ENCODE measurements at regions not wholly inside any gene's neighbourhood (a gene's known extent, or its start where the extent isn't known, plus 50 kb on each side); places are given as distances from the start of the nearest gene placed in this dataset.

DNA sequence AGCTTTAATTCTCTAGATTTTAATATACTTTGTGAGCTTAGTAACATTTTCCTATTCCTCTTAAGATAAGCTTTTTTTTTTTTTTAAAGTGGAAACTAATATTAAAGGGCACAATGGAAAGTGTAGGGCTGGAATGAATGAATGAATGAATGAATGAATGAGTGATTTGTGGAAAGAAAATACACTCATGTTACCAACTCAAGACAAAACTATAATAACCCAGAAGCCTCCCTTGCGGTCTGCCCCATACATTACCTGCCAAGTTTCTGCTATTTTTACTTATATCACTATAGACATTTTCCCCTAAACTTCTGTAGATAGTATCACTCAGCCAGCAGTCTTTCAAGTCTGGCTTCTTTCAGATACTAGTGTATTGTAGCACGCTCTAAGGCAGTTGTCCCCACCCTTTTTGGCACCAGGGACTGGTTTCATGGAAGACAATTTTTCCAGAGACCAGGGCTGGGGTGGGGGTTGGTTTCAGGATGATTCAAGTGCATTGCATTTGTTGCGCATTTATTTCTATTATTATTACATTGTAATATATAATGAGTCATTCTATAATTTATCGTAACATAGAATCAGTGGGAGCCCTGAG is 932.2 kb downstream of the TBC1D22A start:
- DNase-seq: no peak

GRCh38 chr22:47693606-47694005 is 931.2 kb downstream of the TBC1D22A start:
- no peak for DNase-seq

GRCh38 chr22:47692811-47693210 is 930.4 kb downstream of the TBC1D22A start:
- DNase-seq: no peak

- DNase-seq: no peak
Measured at GRCh38 chr22:47691152-47691895, 928.9 kb downstream of the TBC1D22A start.

- DNase-seq: no peak
Measured at GRCh38 chr22:47690586-47690985, 928.1 kb downstream of the TBC1D22A start.

GRCh38 chr22:47690166-47690565 is 927.7 kb downstream of the TBC1D22A start:
- DNase-seq: no peak

GRCh38 chr22:47687776-47688175 is 925.3 kb downstream of the TBC1D22A start:
- no peak for DNase-seq

DNA sequence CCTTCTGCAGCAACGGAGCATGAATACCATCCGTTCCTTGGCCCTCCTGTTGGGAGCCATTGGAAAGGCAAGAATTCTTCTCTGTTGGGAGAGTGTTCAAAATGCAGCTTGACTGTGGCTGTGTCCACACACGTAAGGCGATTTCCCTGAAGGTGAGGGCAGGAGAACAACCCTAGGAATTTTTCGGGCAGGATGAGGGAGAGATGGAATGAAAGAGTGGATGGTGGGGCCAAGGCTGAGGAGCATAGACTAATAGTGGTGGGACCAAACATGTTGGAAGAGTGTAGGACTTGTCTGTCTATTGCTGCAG is 924.9 kb downstream of the TBC1D22A start:
- no peak for DNase-seq

DNA sequence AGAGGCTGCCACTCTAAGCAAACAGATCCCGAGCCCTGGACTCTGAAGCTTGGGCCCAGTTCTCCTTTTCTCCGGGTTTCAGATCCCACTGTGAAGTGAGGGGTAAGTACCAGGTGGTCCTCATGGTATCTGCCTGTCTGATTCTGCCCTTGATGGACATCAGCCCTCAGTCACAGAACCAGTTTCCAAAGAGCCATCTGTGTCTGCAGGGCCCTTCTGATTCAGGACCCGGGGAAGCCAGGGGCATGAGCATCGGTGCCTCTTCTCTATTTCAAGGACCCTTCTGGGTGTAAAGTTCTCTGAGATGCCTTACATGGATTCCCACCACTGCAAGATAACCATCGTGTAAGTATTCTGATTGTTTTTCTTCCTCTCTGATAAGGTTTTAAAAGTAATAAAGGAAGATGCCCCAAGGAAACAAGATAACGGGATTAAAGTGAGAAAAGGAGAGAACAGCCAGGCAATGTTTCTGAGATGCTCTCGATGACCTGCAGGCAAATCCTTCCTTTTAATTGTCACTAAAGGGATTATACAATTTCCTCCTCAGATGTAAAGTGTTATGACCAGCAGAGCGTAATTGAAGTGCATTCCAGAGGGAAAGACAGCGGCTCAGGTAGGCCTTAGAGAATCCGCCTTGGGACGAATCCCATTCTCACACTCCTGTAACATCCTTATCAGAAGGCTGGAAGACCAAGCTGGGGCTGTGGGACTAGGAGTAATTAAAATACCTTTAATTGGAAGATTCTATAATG is 924.3 kb downstream of the TBC1D22A start:
- DNase-seq: no peak

DNA sequence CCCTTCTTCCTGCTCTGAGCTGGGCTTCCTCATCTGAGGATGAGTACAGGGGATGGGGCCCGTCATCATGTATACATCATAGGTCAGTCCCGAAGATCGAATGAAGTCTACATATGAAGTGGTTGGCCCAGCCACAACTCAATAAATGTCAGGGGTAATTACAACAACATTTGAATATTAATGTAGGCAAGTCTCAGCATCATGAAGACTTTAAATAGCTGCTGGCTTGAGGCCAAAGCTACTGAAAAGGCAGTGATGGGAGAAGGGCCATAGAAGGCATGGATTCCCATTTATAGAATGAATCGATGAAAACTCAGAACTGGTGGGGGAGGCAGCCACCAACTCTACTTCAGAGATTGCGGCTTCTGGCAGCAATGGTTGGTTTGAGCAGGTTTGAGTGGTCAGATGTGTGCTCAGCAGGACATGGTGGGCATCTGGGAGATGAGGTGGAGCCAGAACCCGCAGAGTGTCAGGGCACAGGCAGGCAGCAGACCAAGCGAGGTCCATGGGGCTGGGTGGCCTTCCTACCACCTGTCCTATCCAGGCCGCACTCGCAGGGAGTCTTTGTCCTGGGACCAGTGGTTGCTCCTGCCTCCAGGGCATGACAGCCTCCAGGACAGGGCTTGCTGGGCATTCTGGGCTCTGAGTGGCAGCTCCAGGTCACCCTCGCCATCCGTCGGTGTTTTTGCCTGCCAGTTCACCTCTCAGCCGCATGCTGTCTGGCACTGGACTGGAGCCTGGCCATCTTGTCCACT is 919.1 kb downstream of the TBC1D22A start:
- no peak for DNase-seq

DNA sequence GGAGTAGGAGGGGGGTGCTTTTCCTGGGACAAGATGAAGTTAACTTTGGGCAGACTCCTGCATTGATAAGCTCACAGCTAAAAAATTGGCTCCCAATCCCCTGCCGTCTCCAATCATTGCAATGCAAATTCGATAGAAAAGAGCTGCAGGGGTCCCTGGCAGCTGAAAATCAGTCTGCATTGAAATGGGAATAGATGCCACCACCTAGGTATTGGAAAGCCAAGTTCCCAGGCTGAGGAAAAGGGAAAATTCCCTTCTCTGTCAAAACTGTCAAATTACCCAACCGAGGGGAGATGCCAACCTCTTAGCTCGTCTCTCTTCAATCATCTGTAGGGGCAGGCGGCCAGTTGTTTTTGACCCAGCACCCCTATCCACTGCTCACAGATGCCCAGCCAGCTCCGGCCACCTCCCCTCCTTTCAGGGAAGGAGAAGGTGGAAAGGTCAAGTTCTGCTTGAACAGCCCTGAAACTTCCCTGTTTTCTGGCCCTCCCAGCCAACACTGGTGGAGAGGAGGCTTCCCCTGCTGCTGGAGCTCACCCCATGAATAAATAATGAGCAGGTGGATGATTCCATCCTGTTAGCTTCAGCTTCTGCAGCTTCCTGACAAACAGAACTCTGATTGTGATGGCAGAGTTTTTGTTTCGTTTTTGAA is 916.3 kb downstream of the TBC1D22A start:
- no peak for DNase-seq

GRCh38 chr22:47678048-47678447 is 915.6 kb downstream of the TBC1D22A start:
- no peak for DNase-seq

DNA sequence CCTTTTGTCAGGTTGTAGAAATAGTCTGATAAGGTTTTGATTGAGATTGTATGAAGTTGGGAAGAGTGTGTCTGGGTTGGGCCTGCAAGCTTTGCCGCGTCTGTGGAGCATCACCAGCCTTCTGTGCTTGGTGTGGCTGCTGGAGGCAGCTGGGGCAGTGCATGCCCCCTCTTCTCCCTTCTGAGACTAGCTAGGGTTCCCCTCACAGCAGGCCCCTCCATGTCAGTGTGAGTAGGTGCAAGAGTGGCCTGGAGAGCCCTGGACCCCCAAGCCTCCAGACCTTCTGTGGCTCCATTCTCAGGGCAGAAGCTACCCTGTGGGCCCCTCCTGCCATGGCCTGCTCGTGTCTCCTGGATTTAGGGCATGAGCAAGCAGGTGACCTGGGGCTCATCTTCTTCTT is 914.2 kb downstream of the TBC1D22A start:
- DNase-seq: no peak

DNA sequence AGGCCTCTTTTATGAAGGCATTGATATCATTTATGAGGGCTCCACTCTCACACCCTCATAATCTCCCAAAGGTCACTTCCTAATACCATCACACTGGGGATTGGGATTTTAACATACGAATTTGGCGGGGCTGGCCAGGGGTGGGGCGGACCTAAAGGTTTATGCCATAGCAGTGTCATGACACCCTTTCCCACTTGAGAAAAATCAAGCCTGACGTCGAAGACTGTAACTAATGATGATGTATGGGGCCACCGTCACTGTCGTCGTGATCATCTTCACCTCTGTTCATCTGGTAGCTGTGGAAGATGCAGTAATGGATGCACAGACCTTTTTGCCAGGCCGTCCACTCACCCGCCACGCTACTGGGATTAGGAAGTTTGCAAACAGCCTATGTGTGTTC is 912.1 kb downstream of the TBC1D22A start:
- no peak for DNase-seq

DNA sequence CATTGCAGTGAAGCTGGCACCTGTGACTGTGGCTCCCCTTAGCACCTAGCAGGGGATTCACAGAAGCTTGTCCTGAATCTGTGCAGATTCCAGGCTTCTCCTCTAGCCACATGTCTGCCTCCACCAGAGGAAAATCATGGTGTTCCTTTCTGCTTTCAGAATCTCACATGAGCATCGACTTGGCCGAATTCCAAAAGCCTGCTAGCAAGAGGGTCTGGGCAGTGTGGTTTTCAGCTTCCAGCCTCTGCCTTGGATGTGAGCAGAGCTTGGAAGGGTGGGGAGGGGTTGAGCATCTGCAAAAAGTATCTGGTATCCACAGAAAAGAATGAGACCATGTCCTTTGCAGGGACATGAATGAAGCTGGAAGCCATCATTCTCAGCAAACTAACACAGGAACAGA is 911.1 kb downstream of the TBC1D22A start:
- DNase-seq: no peak

- DNase-seq: no peak
Measured at GRCh38 chr22:47672526-47672925, 910.1 kb downstream of the TBC1D22A start.

DNA sequence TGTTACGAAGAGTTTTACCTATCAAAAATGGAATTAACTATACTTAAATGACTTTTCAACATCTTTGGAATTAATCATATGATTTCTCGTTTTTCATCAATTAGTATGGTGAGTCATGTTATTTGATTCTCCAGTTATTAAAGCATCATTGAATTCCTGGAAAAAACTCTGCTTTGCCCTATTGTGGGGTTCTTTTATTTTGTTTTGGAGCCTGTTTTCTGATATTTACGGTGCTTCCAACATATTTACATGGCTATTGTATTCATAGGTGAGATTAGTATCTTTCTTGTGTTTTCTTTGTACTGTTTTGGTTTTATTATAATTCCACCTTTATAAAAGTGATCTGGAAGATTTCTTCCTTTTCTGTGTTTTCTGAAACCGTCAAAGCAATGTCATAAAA is 902.7 kb downstream of the TBC1D22A start:
- no peak for DNase-seq

DNA sequence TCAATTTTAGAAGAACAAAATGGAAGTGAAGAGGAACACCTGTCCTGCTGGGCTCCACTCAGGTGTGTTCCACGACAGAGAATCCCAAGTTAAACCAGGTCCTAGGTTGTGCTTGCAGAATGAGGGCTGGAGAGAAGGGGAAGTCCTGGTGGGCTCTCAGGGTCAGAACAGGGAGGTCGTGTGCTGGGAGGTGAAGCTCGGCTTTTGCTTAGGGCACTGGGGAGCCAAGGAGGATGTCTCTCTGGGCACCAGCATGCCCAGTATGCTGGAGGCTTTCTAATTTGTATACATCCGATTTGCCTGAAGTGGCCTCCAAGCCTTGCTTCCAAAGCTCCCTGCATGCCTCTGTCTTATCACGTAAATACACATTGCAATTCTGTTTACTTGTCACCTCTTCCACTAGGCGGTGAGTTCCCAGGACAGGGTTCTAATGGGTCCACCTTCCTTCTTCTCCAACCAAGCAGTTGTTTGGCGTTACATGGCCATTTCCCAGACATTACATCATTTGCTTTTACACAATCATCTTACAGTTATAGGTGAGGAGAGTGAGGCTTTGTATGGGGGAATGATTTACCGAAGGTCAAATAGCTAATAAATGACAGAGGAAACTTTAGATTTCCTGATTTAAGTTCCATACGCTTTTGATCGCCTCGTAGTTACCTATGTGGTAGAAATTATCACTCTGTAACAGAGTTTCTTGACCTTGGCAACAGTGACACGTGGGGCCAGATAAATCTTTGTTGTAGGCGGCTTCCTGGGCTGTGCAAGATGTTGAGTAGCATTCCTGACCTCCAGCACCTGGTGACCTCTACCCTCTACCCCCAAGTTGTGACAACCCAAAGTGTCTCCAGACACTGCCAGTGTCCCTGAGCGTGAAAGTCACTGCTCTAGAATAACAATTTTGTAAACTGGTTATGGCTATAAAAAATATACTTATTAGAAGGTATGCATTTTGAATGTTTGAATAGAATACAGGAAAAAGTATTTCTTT is 901.5 kb downstream of the TBC1D22A start:
- no peak for DNase-seq

DNA sequence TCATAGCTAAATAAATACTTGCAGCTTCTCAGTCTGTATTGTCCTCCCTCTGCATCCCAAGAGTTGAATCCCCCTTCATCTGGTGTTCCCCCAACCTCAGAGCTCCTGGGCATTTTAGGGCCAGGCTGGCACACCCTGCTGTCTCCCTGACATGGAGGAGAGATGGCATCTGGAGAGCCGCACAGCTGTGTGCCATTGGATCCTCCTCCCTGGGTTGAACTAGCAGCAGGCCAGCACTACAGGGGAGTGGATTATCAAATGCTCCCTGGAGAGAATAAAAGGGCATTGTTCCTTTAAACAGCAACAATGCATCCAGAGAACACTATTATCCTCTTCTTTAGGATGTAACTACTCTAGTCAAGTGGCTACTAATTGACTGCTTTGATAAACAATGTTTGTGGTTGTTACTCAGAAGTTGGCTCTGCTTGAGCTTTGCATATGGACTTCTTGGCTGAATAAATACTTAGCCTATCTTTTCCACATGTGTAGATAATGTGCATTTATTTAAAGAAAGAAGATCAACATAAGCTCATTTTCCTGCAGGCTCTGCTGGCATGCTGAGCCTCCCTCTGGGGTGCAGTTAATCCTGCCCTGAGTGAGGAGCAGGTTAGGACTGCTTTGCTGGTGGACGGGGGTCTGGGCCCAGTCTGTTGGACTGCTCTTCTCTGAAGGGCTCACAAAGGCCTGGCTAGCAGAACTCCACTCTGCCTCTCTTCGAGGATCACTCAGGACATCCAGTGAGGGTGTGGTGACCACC is 897.2 kb downstream of the TBC1D22A start:
- DNase-seq: no peak

- no peak for DNase-seq
Measured at GRCh38 chr22:47658182-47658581, 895.7 kb downstream of the TBC1D22A start.

DNA sequence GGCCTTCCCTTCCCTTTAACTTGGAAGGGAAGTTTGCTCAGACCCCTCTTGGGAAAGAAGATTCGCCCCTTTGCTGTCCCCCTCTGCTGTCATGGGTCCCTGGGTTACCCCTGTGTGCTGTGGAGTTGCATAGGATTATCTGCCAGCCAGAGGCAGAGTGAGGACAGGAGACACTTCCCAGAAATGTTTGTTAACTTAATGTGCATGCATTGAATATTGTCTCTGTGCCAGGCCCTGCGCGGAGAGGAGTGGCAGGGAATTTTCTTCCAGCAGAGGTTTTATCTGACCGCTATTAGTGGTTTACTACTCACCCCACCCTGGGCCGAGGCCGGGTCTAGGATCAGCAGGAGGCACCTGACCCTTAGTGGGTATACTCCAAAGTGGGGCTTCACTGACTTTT is 894.8 kb downstream of the TBC1D22A start:
- DNase-seq: no peak

All from bone marrow (tissue), 2 donors.